HG02571 (cell line): ENCODE measurements at regions not wholly inside any gene's neighbourhood (a gene's known extent, or its start where the extent isn't known, plus 50 kb on each side); places are given as distances from the start of the nearest gene placed in this dataset.

Experiments
- ATAC-seq: cut with Tn5 transposase; IDR thresholded peaks from one replicate; pipeline ENCODE4 v1.9.1; 2021; ENCODE audit warnings: mild to moderate bottlenecking, moderate library complexity; ENCODE audit not compliant: unreplicated experiment

DNA sequence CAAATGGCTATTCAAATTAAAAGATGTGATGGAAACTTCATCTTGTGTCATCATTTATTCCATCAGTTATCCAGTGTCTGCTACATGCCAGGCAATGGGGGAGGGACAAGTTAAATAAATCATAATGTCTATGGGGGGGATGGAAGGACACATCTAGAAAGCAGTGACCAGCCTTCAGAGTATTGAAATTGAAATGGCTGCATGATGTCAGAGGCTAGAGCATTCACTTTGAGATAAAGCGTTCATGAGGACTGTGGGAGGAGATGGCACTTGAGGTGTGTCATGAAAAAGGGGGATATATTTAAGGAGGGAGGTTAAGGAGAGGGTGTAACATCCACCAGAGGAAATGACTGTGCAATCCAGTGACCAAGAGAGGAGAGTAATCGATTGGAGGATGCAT is 50.6 kb downstream of the SLIT2 start:
- no peak for ATAC-seq

DNA sequence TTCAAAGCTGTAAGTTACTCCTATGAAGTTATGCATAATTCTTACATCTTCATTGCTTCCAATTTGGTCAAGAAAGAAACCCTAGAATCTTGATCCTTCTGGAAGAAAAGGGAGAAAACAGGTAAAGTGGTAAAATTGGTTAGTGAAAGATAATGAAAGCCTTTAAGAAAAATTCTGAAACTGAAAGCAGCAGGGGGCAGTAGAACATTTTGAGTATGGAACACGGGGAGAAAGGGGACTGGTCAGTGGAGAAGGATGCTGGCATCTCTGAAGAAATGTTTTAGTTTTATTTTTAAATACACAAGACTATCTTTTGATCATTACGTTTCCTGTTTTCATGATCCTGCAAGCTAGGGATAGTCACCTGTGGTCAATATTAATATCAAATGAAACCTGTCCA is 54.3 kb downstream of the SLIT2 start:
- no peak for ATAC-seq

DNA sequence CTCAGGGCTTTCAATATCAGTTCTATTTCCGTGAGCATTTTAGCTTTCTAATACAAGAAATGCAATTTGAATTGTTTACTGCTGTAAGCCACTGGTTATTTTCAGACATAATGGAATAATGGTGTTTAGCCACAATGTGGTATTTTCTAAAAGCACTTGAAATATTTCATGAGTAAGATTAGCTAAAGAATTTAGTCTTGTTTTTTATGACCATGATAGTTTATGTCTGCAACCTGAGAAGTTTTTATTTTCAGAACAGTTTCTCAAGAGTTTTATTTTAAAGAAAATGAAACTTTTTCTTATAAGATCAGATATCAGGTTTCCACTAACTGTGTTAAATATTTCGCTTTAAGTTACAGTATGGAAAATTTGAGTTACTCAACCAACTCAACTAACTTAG is 60.2 kb downstream of the SLIT2 start:
- no peak for ATAC-seq

DNA sequence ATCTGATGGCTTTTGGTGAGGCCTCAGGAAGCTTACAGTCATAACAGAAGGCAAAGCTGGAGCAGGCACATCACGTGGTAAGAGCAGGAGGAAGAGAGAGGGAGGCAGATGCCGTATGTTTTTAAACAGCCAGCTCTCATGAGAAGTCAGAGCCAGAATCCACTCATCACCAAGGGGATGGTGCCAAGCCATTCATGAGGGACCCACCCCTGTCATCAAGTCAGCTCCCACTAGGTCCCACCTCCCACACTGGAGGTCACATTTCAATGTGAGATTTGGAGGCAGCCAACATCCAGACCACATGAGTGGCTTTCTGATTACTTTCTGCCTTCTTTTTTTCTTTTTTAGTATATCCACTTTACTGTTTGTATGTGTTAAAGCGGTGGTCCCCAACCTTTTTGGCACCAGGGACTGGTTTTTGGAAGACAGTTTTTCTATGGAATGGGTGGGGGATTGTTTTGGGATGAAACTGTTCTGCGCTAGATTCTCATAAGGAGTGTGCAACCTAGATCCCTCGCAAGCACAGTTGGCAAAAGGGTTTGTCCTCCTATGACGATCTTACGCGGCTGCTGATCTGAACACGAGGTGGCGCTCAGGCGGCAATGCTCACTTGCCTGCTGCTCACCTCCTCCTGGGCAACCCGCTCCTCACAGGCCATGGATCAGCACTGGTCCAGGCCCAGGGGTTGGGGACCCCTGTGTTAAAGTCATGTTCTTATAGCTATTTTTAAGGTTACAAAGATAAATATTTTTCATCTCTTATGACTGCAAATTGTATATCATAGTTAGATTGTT is 61.7 kb downstream of the SLIT2 start:
- no peak for ATAC-seq

DNA sequence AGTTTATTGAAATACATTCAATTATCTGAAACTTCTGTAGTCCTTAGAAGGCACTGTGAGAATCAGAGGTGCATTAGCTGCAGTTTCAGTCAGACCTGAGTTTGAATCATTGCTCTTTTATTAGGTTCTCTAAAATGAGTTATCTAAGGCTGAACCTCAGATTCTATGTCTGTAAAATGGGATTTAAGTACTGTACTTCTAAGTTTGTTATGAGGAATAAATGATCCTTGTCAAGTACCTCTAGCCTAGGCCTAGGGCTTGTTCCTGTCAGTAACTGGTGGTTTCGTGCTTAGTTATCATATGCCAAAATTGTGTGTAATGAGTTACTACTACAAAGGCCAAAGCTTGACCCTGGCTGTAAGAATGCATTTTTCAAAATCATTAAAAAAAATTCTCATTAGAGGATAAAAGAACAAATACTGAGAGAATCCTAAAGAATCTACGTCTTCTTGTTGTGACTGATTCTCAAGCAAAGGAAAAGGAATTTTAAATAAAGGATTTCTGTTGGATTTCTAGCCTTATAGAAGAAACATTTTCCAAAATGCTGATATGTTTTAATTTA is 65.8 kb downstream of the SLIT2 start:
- no peak for ATAC-seq

DNA sequence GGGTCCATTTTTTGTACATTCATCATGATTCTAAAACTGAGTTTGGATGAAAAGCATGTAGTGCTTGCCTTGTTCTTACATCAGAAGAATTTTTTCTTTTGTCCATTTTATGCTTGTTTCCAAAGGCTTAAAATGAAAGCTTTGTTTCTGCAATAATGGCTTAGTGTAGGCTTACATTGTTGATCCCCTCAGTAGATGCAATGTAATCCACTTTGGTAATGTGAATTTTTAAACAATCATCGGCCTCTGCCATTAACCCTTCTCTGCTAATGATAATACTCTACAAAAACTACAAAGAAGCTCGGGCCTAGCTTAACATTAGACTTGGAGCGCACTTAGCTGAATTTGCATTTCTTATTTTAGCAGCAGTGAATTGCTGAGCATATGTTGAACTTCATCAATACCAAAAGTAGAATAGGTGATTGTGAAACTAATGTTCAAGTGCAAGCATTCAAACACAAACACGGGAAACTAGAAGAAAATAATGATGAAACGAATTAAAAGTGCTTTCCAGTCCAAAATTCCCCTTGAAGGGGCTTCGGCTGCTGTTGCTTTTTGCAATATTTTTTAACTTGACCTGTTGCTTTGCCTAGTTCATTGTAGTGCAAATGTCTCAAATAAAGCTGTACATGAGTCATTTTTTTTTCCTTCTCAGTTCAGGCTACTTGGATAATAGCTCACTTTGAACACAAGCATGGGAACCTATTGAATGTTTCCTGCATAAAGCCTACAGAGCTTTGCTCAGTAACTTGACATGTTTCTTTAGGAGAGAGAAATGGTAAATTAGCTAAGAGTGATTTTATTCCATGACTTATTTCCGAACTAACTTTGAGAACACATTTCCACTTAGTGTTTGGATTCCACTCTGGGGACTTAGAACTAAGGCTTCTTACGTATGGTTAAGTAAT is 66.5 kb downstream of the SLIT2 start:
- no peak for ATAC-seq

DNA sequence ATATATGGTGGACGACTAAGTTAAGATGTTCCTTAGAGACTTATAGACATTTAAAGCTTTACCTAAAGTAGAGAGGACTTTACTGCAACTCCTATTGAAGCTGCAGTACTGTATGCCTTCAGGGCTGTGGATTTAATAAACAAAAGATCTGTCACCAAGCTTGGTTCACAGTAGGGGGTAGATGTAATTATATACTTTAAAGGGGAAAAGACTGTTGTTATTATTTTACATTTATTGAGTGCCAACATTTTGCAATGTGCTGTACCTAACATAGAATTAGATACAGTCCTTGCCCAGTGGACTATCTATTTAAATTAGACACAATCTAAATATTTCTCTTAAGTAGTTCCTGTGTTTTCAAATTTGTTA is 67.2 kb downstream of the SLIT2 start:
- ATAC-seq: no peak

DNA sequence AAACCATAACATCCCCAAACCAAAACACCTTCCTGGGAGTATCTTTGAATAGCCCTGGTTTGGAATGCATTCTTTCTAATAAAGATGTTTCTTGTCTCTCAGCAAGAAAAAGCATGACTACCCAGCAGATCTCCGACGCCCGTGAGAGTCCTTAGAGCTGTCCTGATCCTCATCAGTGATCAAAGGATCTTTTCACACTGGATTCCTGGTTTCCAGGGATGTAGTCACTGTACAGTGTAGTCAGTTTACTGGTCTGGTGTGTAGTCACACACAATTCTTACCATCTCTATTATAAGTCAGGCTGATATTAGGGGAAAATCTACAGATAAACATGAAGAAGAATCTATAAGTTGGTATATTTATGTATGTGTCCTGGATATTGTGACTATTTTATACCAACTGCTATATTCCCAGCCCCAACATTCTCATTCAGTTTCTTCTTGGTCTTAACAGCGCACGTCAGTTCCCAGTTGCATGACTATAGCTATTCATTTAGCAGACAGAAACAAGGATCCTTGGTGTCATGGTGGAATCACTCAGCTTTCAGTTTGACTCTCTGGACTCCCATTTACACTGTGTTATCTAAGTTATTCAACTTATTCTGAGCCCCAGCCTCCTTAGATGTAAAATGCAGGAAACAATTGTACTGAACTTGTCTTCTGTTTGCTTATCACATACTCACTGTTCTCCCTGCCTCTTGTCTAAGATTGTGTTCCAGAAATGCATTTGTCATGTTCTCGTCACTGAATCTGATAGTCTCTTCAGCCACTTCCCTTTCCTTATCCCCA is 68.3 kb downstream of the SLIT2 start:
- ATAC-seq: no peak

DNA sequence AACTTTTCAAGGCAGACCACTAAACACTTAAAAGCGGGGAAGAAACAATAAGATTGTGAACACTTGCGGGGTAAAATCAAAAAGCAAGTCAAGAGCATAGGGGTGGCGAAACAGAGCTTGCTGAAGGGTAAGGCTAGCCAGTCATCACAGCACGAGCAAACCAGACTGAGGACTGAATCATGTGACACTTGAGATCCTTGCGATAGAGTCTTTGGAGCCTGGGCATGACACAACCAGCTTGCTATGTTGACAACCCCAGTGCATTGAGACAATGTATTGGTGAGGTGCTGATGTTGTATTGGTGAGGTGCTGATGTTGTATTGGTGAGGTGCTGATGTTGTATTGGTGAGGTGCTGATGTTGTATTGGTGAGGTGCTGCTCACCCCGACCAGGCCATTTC is 72.3 kb downstream of the SLIT2 start:
- no peak for ATAC-seq

DNA sequence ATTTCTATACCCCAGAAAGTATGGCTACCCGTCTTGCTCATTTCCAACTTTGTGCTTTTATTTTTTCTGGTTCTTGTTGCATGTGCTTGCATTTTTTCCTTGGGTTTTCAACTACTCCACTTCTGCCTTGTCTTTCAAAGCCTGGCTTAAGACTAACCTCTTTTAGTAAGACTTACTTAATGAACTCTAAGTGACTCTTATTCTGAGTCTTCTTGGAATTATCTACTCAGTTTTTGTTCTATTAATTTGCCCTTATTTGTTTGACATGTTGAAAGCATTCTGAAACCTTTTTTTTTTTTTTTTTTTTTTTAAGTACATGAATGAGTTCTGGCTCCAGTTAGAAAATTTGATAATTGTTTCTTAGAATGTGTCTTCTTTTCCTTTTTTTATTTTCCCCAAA is 74.8 kb downstream of the SLIT2 start:
- ATAC-seq: no peak

DNA sequence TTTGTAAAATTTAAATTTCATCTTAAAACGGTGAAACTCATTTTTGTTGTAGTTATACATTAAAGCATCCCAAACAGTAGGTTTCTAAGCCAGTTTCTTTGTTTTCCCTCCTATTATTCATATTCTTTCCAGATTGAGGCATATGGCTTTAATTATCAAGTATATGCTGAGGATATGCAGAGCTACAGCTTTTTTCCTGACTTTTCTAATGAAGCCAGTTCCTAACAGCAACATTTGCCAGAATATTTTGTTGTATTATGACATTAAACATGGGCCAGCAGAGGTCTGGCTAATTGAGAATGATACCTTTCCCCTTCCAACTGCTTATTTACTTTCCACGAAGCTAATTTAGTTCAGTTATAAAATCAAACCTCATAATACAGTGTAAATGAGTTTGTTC is 75.3 kb downstream of the SLIT2 start:
- no peak for ATAC-seq

DNA sequence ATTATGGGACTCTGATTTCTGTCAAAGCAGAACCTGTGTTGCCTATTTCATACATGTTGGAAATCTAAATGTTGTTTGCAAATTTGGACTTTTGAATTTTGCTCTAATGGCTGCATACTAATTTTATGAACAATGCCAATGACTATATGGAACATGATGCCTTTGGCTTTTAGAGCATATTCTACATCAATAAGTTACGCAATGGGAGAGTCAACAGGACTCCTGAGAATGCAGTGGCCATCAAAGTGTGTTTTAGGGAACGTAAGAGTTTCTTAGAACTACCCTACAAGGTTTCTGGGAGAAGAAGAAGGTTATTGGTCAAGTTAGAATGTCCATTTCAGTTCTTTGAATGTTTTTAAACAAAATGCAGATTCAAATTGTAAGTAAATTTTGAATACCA is 76.1 kb downstream of the SLIT2 start:
- no peak for ATAC-seq

DNA sequence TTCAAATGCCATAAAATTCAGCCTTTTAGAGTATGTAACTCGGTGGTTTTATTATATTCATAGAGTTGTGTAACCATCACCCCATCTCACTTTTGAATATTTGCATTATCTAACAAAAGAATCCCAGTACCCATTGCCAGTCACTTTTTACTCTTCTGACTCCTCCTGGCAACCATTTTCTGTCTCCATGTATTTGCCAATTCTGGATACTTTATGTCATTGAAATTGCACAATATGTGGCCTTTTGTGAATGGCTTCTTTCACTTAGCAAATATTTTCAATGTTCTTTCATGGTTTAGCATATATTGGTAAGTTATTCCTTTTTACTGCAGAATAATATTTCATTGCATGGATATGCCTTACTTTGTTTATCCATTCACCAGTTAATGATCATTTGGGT is 79.9 kb downstream of the SLIT2 start:
- ATAC-seq: no peak

DNA sequence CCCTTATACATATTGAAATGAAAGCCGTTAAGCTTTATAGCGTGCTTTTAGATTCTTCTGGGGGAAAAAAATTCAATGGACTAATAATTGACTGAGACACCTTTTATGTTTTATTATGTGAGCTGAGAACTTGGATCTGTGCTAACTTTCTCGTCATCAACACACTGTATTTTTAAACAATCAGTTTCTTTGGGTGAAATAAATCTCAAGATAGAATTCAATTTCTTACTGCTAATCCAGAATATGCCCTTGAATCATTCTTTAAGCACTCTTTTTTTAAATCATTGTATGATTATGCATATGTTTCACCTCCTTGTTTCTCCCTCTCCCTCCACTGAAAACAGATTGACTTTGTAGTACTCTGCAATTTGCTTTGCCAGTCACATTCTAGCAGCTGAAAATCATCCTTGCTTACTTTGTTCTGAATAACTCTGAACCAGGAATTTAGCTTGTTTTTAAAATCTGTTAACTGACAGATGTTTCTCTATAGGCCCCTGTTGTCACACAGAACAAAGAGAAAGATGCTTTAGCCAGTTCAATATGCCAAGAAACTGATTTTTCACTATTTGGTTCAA is 81.5 kb downstream of the SLIT2 start:
- no peak for ATAC-seq

DNA sequence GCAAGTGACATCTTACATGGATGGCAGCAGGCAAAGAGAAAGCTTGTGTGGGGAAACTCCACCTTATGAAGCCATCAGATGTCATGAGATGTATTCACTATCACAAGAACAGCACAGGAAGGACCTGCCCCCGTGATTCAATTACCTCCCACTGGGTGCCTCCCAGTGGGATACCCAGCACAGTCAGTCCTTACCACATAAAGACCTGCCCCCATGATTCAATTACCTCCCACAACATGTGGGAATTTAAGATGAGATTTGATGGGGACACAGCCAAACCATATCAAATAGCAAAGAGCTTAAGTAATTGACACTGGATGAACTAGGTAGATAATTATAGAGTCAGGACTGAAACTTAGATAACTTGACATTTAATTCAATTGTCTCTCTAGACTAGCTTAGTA is 85.6 kb downstream of the SLIT2 start:
- no peak for ATAC-seq

DNA sequence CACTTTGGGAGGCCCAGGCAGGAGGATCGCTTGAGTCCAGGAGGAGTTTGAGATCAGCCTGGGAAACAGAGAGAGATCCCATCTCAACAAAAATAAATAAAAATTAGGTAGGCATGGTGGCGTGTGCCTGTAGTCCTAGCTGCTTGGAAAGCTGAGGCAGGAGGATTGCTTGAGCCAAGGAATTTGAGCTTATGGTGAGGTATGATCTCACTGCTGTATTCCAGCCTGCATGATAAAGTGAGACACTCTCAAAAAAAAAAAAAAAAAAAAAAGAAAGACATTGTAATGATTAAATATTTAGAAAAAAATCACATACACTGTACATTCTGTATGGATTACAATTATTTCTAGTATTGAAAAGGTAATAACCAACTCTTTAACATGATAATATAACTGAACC is 87.1 kb downstream of the SLIT2 start:
- no peak for ATAC-seq

DNA sequence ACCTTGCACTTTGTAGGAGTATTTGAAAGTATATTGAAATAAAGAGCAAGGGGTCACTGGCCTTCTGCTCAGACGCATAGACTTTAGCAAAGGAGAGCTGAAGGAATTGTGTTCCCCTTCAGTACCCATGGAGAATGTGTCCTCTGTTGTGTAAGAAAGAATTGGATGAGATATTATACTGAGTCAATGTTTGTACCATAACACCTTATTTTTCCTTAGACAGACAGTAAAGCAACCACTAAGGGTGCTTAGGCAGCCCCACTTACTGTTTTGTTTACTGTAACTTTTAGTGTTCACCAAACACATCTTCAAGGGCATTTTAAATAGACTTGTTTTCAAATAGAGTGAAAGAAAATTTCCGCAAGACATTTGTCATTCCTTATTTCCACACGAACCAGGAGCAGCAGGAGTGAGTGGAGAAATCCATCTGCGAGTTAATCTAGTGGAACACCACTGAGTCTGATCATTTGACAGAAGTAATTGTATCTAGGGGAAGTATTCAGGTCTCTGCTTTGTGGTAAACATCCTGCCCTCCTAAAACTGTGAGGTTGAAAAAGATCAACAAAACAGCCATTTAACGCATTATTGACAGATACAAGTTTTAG is 89.5 kb downstream of the SLIT2 start:
- ATAC-seq: no peak

DNA sequence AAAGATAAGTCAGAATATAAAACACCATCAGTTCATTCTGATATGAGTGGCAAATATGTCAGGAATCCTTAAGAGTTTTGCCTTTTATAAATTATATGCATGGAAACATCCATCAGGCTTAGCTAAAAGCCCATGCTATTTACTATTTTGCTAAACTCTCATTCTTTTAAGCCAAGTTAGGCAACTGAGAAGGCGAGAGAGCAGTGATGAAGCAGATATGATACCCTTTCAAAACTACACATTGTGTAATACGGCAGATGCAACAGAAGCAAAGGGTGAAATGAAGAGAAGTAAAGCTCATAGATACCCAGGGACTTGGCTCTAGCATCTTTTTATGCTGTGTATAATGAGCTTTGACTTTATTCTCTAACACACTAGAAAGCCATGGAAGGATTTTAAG is 95.8 kb downstream of the SLIT2 start:
- no peak for ATAC-seq

DNA sequence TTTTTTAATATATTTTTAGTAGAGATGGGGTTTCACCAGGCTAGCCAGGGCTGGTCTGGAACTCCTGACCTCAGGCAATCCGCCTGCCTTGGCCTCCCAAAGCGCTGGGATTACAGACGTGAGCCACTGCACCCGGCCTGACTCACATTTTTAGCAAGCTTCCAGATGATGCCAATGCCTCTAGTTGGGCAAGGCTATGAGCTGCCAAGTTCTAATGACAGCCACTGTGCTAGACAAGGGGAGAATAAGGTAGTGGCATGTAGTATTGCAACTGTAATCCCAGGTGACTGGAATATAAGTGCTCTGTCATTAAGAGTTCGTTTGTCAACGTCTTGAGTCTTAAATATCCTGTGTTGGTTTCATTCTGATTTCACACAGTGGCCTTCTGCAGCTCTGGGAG is 96.7 kb downstream of the SLIT2 start:
- no peak for ATAC-seq

DNA sequence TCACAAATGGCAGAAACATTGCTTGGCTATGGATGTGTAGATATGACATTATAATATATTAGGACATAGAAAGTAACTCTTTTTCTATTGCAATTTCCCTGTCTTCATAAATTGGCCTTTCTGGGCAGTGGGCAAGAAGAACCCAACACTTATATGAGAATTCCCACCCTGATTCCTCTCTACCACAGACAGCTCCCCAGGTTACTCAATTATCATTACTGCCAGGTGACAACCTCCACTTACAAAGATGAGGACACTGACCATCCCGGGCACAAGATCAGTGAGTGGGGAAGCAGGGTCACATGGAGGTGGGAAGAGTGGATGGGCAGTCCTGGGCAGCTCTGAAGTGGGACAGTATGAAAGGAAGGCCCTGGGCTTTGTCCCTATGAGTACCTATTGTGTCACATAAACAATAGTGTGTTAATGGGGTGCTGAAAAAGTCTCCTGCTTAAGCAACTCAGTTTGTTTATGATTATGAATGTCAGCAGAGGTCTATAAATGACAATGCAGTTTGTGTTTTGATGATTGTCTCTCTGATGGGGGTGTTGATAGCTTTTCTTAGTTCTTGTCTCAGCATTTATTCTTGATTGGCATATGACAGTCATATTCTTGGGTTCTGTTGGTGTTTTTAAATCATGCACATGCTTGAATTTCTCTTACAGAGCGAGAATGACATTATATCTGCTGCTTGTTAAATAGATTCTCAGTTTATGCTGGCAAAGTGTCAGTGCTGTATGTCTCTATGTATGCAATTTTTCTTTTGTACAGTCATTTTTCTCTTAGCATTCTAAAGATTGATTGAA is 99.9 kb downstream of the SLIT2 start:
- ATAC-seq: no peak
